WTC11 (cell line): ENCODE measurements at regions not wholly inside any gene's neighbourhood (a gene's known extent, or its start where the extent isn't known, plus 50 kb on each side); places are given as distances from the start of the nearest gene placed in this dataset.

ENCODE experiments used
- ATAC-seq: fragments of 200-7000 bp; cut with Tn5 transposase; 2 replicates; pipeline ENCODE4 v1.10.0; 2021; ENCODE audit warnings: mild to moderate bottlenecking, moderate library complexity
- CTCF ChIA-PET: fragments of 300-600 bp; sonication (Branson Sonifier 250); formaldehyde crosslinking; loops from one replicate; lab custom pipeline; 2021; ENCODE audit warnings: antibody characterized with exemption; lab: Charles Lee
- POLR2A ChIA-PET: fragments of 350-600 bp; sonication (Branson Sonifier 250); formaldehyde crosslinking; loops from one replicate; lab custom pipeline; 2021; ENCODE audit warnings: antibody characterized with exemption; lab: Charles Lee
- DNase-seq: peaks from one replicate; pipeline ENCODE4 v3.0.0; 2021; ENCODE audit warnings: low spot score
- H3K27ac Mint-ChIP-seq: 2 replicates; pipeline ENCODE4 v1.8.0; 2021; ENCODE audit warnings: mixed read lengths
- H3K27me3 Mint-ChIP-seq: 2 replicates; pipeline ENCODE4 v1.8.0; 2021; ENCODE audit warnings: low read depth, mild to moderate bottlenecking, moderate library complexity, mixed read lengths
- H3K36me3 Mint-ChIP-seq: 2 replicates; pipeline ENCODE4 v1.8.0; 2021; ENCODE audit warnings: mixed read lengths
- H3K4me1 Mint-ChIP-seq: 2 replicates; pipeline ENCODE4 v1.8.0; 2022; ENCODE audit warnings: mixed read lengths
- H3K4me3 Mint-ChIP-seq: 2 replicates; pipeline ENCODE4 v1.8.0; 2021; ENCODE audit warnings: mild to moderate bottlenecking, moderate library complexity, mixed read lengths
- H3K9me3 Mint-ChIP-seq: 2 replicates; pipeline ENCODE4 v1.8.0; 2021; ENCODE audit warnings: mixed read lengths
- AFF4 ChIP-seq: sonication (generic); formaldehyde crosslinking; IDR thresholded peaks from 2 replicates; pipeline ENCODE4 v1.8.1; 2023; ENCODE audit warnings: mild to moderate bottlenecking, missing genetic modification reagents, borderline replicate concordance
- ATF1 ChIP-seq: sonication (generic); formaldehyde crosslinking; IDR thresholded peaks from 2 replicates; pipeline ENCODE4 v1.8.1; 2023; ENCODE audit warnings: mild to moderate bottlenecking, moderate library complexity, missing genetic modification reagents
- ATF3 ChIP-seq: sonication (generic); formaldehyde crosslinking; conservative IDR thresholded peaks from 2 replicates; pipeline ENCODE4 v1.8.1; 2022; ENCODE audit warnings: mild to moderate bottlenecking, missing genetic modification reagents
- CTCF ChIP-seq: fragments of 200-600 bp; IDR thresholded peaks from 2 replicates; pipeline ENCODE4 v1.8.0; 2022; ENCODE audit warnings: antibody characterized with exemption
- E2F5 ChIP-seq: sonication (generic); formaldehyde crosslinking; IDR thresholded peaks from 2 replicates; pipeline ENCODE4 v1.8.1; 2022; ENCODE audit warnings: mild to moderate bottlenecking, moderate library complexity, missing genetic modification reagents
- ELF4 ChIP-seq: sonication (generic); formaldehyde crosslinking; IDR thresholded peaks from 2 replicates; pipeline ENCODE4 v1.8.1; 2022; ENCODE audit warnings: low read depth, mild to moderate bottlenecking, moderate library complexity, missing genetic modification reagents
- FOXK1 ChIP-seq: sonication (generic); formaldehyde crosslinking; IDR thresholded peaks from 2 replicates; pipeline ENCODE4 v1.8.0; 2022; ENCODE audit warnings: mild to moderate bottlenecking, moderate library complexity, missing genetic modification reagents
- FOXP1 ChIP-seq: sonication (generic); formaldehyde crosslinking; IDR thresholded peaks from 2 replicates; pipeline ENCODE4 v1.8.0; 2022; ENCODE audit warnings: missing genetic modification reagents, mild to moderate bottlenecking, moderate library complexity, borderline replicate concordance
- GRHL2 ChIP-seq: fragments of 250-450 bp; sonication (Bioruptor Pico); IDR thresholded peaks from 2 replicates; pipeline ENCODE4 v1.8.0; 2022; ENCODE audit warnings: mild to moderate bottlenecking, moderate library complexity; ENCODE audit not compliant: insufficient replicate concordance, severe bottlenecking
- NFE2L1 ChIP-seq: sonication (generic); formaldehyde crosslinking; IDR thresholded peaks from 2 replicates; pipeline ENCODE4 v1.8.1; 2023; ENCODE audit warnings: missing genetic modification reagents
- NR1H2 ChIP-seq: sonication (generic); formaldehyde crosslinking; IDR thresholded peaks from 2 replicates; pipeline ENCODE4 v1.9.0; 2021; ENCODE audit warnings: mild to moderate bottlenecking, moderate library complexity, missing genetic modification reagents
- NR3C1 ChIP-seq: sonication (generic); formaldehyde crosslinking; conservative IDR thresholded peaks from 2 replicates; pipeline ENCODE4 v1.8.1; 2023; ENCODE audit warnings: low read depth, mild to moderate bottlenecking, missing genetic modification reagents
- PRRX2 ChIP-seq: fragments of 250-450 bp; sonication (Bioruptor Pico); IDR thresholded peaks from 2 replicates; pipeline ENCODE4 v1.8.0; 2021; ENCODE audit warnings: mild to moderate bottlenecking
- SMAD4 ChIP-seq: sonication (generic); formaldehyde crosslinking; IDR thresholded peaks from 2 replicates; pipeline ENCODE4 v1.8.0; 2022; ENCODE audit warnings: mild to moderate bottlenecking, missing genetic modification reagents
- SOX15 ChIP-seq: fragments of 250-450 bp; sonication (Bioruptor Pico); IDR thresholded peaks from 2 replicates; pipeline ENCODE4 v1.9.0; 2021; ENCODE audit warnings: mild to moderate bottlenecking
- SP1 ChIP-seq: sonication (generic); formaldehyde crosslinking; conservative IDR thresholded peaks from 2 replicates; pipeline ENCODE4 v1.8.1; 2022; ENCODE audit warnings: missing genetic modification reagents
- TCF7 ChIP-seq: sonication (generic); formaldehyde crosslinking; IDR thresholded peaks from 2 replicates; pipeline ENCODE4 v1.8.0; 2022; ENCODE audit warnings: mild to moderate bottlenecking, low read depth, missing genetic modification reagents, moderate library complexity
- TEAD4 ChIP-seq: sonication (generic); formaldehyde crosslinking; IDR thresholded peaks from 2 replicates; pipeline ENCODE4 v1.8.0; 2022; ENCODE audit warnings: mild to moderate bottlenecking, missing genetic modification reagents
- ZBTB21 ChIP-seq: sonication (generic); formaldehyde crosslinking; IDR thresholded peaks from 2 replicates; pipeline ENCODE4 v1.8.1; 2023; ENCODE audit warnings: mild to moderate bottlenecking, missing genetic modification reagents, borderline replicate concordance
- ZNF232 ChIP-seq: sonication (generic); formaldehyde crosslinking; IDR thresholded peaks from 2 replicates; pipeline ENCODE4 v1.8.0; 2022; ENCODE audit warnings: mild to moderate bottlenecking, missing genetic modification reagents
- ZNF396 ChIP-seq: fragments of 250-450 bp; sonication (Bioruptor Pico); IDR thresholded peaks from 2 replicates; pipeline ENCODE4 v1.8.0; 2021; ENCODE audit warnings: mild to moderate bottlenecking, moderate library complexity, borderline replicate concordance
- ZSCAN18 ChIP-seq: fragments of 250-450 bp; sonication (Bioruptor Pico); IDR thresholded peaks from 2 replicates; pipeline ENCODE4 v2.1.2; 2022; ENCODE audit warnings: mild to moderate bottlenecking, moderate library complexity

GRCh38 chr10:31744025-31744424, 184.6 kb downstream of the ARHGAP12 start:
- no peak for DNase-seq
- peaks cover 3% of the 10 kb centered on the region; the same call in 1 of the 2 replicates for H3K4me1 Mint-ChIP-seq
- CTCF ChIA-PET, result no interaction called here
- H3K36me3 Mint-ChIP-seq, result no peaks in the 10 kb centered on the region
- H3K4me3 Mint-ChIP-seq, result no peak overlapping the region
- H3K27me3 Mint-ChIP-seq, result no peaks in the 10 kb centered on the region
- 0 out of 2 replicates have a peak, but pooled peaks cover 2% of the 10 kb centered on the region for H3K9me3 Mint-ChIP-seq
- H3K27ac Mint-ChIP-seq, result no peak overlapping the region
- POLR2A ChIA-PET, result no interaction called here
- TF ChIP-seq FOXP1 (CRISPR knock-in tag) (no peak), ELF4 (CRISPR knock-in tag) (no peak), PRRX2 (no peak), SOX15 (CRISPR knock-in tag) (no peak), ATF1 (no peak), ZNF232 (no peak), TEAD4 (CRISPR knock-in tag) (no peak), NR1H2 (no peak), SP1 (CRISPR knock-in tag) (no peak), ATF3 (CRISPR knock-in tag) (no peak), NFE2L1 (CRISPR knock-in tag) (no peak), ZNF396 (CRISPR knock-in tag) (no peak), TCF7 (CRISPR knock-in tag) (no peak), E2F5 (CRISPR knock-in tag) (no peak), FOXK1 (no peak), NR3C1 (CRISPR knock-in tag) (no peak), AFF4 (CRISPR knock-in tag) (no peak), SMAD4 (CRISPR knock-in tag) (no peak), GRHL2 (CRISPR knock-in tag) (no peak), ZSCAN18 (CRISPR knock-in tag) (no peak)
- TF ChIP-seq, all 79 proteins: peak for 0
- ATAC-seq, result no peak

GRCh38 chr10:31742255-31742654, 186.4 kb downstream of the ARHGAP12 start:
- H3K4me3 Mint-ChIP-seq, result no peak overlapping the region
- peaks cover 2% of the 10 kb centered on the region; the same call in 1 of the 2 replicates for H3K36me3 Mint-ChIP-seq
- DNase-seq (no peak), ATAC-seq (no peak)
- no peak for TF ChIP-seq ZBTB21
- no peak for TF ChIP-seq CTCF
- CTCF ChIA-PET, result no interaction called here
- peaks cover 3% of the 10 kb centered on the region; the same call in 1 of the 2 replicates for H3K4me1 Mint-ChIP-seq
- no peak overlapping the region for H3K27ac Mint-ChIP-seq
- H3K27me3 Mint-ChIP-seq, result no peaks in the 10 kb centered on the region; the same call in 1 of the 2 replicates
- POLR2A ChIA-PET, result no interaction called here
- peaks cover 17% of the 10 kb centered on the region for H3K9me3 Mint-ChIP-seq
